ENCODE measurements at regions not wholly inside any gene's neighbourhood (a gene's known extent, or its start where the extent isn't known, plus 50 kb on each side); places are given as distances from the start of the nearest gene placed in this dataset.

GRCh38 chr12:73424484-73424883, 1113.2 kb upstream of the ATXN7L3B start:
- H3K9me3 Mint-ChIP-seq: peaks cover 27% of the 10 kb centered on the region
- Histone ChIP-seq H3K27me3 (ENCODE audit: insufficient read depth) (no peaks in the 10 kb centered on the region), H3K9me2 (ENCODE audit: insufficient read depth) (peaks cover 12% of the 10 kb centered on the region; the same call in 1 of the 2 replicates), H3K36me3 (ENCODE audit: insufficient read depth) (peaks cover 10% of the 10 kb centered on the region), H3F3A (replicated peaks; ENCODE audit: low read depth) (no peaks in the 10 kb centered on the region), H3K79me2 (replicated peaks; ENCODE audit: insufficient read depth) (no peaks in the 10 kb centered on the region), H3K4me2 (no peak overlapping the region), H3K4me3 (no peak overlapping the region), H2AFZ (no peak overlapping the region), H3K27ac (ENCODE audit: low read depth) (no peak overlapping the region), H4K20me1 (replicated peaks; ENCODE audit: insufficient read depth) (no peaks in the 10 kb centered on the region), H3K4me1 (ENCODE audit: insufficient read depth) (no peaks in the 10 kb centered on the region)
- no peaks in the 10 kb centered on the region for H3K4me1 Mint-ChIP-seq
- peaks cover 18% of the 10 kb centered on the region for H3K36me3 Mint-ChIP-seq (ENCODE audit: low read depth)
- H3K27ac Mint-ChIP-seq: no peak overlapping the region
- ATAC-seq: no peak
- TF ChIP-seq CREB1 (CRISPR knock-in tag; IDR thresholded peaks at IDR 0.05; ENCODE audit: low read depth) (no peak), POLR2AphosphoS5 (IDR thresholded peaks at IDR 0.05; ENCODE audit: low read depth) (no peak), REST (IDR thresholded peaks at IDR 0.05; ENCODE audit: unreplicated experiment) (no peak), JUNB (IDR thresholded peaks at IDR 0.05; ENCODE audit: unreplicated experiment) (no peak), ZNF331 (CRISPR knock-in tag; IDR thresholded peaks at IDR 0.05; ENCODE audit: low read depth) (no peak), ZNF462 (CRISPR knock-in tag; IDR thresholded peaks at IDR 0.05) (no peak), STAT1 (IDR thresholded peaks at IDR 0.05; ENCODE audit: unreplicated experiment) (no peak), NANOG (IDR thresholded peaks at IDR 0.05; ENCODE audit: borderline replicate concordance) (no peak)
- TF ChIP-seq, protein P1, sequence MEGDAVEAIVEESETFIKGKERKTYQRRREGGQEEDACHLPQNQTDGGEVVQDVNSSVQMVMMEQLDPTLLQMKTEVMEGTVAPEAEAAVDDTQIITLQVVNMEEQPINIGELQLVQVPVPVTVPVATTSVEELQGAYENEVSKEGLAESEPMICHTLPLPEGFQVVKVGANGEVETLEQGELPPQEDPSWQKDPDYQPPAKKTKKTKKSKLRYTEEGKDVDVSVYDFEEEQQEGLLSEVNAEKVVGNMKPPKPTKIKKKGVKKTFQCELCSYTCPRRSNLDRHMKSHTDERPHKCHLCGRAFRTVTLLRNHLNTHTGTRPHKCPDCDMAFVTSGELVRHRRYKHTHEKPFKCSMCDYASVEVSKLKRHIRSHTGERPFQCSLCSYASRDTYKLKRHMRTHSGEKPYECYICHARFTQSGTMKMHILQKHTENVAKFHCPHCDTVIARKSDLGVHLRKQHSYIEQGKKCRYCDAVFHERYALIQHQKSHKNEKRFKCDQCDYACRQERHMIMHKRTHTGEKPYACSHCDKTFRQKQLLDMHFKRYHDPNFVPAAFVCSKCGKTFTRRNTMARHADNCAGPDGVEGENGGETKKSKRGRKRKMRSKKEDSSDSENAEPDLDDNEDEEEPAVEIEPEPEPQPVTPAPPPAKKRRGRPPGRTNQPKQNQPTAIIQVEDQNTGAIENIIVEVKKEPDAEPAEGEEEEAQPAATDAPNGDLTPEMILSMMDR (conservative IDR thresholded peaks at IDR 0.05; ENCODE audit: low read depth in 2 of 2): no peak
- TF ChIP-seq, protein P2, sequence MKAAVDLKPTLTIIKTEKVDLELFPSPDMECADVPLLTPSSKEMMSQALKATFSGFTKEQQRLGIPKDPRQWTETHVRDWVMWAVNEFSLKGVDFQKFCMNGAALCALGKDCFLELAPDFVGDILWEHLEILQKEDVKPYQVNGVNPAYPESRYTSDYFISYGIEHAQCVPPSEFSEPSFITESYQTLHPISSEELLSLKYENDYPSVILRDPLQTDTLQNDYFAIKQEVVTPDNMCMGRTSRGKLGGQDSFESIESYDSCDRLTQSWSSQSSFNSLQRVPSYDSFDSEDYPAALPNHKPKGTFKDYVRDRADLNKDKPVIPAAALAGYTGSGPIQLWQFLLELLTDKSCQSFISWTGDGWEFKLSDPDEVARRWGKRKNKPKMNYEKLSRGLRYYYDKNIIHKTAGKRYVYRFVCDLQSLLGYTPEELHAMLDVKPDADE (IDR thresholded peaks at IDR 0.05): no peak
- no peak for DNase-seq (ENCODE audit: low spot score)
- H3K27me3 Mint-ChIP-seq (ENCODE audit: insufficient read depth, low read depth, poor library complexity): no peaks in the 10 kb centered on the region
- no peak overlapping the region for H3K4me3 Mint-ChIP-seq

Data from GM23338 (cell line).